SK-N-MC (cell line): ENCODE measurements at regions not wholly inside any gene's neighbourhood (a gene's known extent, or its start where the extent isn't known, plus 50 kb on each side); places are given as distances from the start of the nearest gene placed in this dataset.

Experiments
- EZH2 ChIP-seq: fragments of 200-600 bp; sonication (generic); IDR thresholded peaks from one replicate; pipeline ENCODE4 v1.6.1; 2017; ENCODE audit warnings: antibody characterized with exemption
- FOXP2 ChIP-seq: optimal IDR thresholded peaks from 2 replicates; pipeline ENCODE3; 2011; ENCODE audit warnings: mild to moderate bottlenecking, moderate library complexity; ENCODE audit not compliant: insufficient read depth; ENCODE audit errors: extremely low read length, control extremely low read depth
- POLR2AphosphoS5 ChIP-seq: IDR thresholded peaks from 2 replicates; pipeline ENCODE4 v1.6.1; 2012; ENCODE audit warnings: mild to moderate bottlenecking, low read depth, low read length, borderline replicate concordance

DNA sequence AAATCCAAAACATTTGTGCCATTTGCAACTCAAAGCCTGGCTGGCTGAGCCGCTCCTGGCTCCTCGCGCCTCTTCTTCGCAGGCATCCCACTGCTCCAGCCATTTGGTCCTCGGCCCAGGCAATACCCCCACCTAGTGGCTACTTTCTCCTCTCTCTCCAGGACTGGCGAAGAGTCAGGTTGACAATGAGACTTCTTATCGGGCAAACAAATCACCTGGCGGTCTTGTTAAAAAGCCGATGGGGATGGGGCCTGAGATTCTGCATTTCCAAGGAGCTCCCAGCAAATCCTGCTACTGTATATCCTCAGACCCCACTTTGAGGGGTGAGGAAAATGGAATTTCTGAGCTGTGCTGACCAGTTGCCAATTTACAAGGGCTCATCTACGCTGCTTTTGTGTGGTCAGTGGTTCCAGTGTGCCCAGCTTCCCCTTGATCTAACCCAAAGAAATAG, 89.0 kb downstream of the ISX start:
- TF ChIP-seq POLR2AphosphoS5 (no peak), EZH2 (no peak), FOXP2 (no peak)
